Activated CD4-positive, alpha-beta T cell treated with anti-CD3 and anti-CD28 coated beads, Interleukin-2, amount 50 U/mL, for 16 hours (primary cell): ENCODE measurements at regions not wholly inside any gene's neighbourhood (a gene's known extent, or its start where the extent isn't known, plus 50 kb on each side); places are given as distances from the start of the nearest gene placed in this dataset.
A peak's percentile ranks its signal among the peaks of the same experiment; 100 is the strongest.
"Not testable (repeated sequence)": the region's sequence is repeated elsewhere in the genome, so short reads cannot be mapped to it uniquely, and the experiment has no call there.

Experiments used
- DNase-seq: peaks from one replicate; pipeline ENCODE4 v3.0.0-alpha.2; 2020

DNA sequence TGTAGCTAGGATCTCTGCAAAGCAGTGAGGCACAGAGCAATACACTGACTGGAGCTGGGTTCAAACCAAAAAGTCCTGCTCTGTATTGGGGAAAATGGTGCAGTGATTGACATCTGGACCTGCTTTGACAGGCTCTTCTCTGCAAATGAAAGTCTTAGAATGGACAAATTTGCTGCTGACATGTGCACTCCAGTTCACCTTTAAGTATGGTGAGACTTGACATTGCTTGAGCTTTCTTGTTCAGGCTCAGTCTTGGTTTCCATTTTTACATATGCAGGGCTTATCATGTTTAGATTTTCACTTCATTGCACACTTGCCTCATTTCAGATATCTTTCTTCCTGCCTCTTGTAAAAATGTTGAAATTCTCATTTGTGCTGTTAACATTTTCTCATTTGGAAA, 1655.0 kb downstream of the MRPL39 start:
- DNase-seq = no peak

DNA sequence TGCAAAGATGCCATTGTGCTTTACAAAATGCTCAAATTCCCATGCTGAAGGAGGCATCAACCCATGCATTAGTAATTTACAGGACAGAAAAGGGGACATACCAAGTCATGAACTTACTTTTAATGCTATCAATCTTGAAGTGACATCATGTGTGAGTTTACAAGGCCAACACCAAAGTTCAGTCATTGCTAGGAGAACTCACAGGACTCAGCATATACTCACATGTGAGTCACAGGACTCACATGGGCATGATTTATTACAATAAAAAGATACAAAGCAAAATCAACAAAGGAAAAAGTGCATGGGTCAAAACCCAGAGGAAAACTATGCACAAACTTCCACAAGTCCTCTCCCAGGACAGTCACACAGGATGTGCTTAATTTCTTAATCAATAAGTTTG, 1656.0 kb downstream of the MRPL39 start:
- no peak for DNase-seq

DNA sequence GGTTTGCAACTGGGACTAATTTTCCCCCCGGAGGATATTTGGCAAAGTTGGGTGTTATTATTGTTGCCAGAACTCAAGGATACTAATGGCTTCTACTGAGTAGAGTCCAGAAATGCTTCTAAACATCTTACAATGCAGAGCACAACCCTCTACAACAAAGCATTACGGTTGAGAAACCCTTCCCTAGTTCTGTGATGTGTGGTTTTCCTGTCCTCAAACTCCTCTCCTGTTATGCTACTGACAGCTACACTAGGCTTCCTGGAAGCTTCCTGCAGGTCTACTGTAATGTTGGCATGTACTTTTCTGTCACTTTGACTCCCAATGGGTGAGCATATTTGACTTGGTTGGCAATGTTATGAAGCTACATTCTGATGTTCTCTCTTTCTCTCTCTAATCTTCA, 1656.9 kb downstream of the MRPL39 start:
- DNase-seq = no peak

DNA sequence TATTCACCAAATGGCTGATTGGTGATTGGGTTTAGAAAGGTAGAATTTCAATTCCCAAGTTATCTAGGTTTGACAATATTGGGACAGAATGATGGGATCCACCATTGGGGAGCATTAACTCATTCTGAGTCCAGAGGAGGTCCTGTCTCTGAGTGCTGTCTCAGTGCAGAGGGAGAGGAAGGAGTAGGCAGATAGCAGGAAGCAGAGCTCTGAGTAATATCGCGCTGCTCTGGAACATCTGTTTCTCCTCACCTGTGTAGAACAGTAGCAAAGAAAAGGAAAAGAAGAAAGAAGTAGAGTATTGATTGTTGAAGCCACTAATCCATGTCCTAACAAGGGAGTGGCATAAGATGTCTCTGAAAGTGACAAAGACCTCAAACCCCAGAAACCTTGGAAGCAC, 1657.8 kb downstream of the MRPL39 start:
- no peak for DNase-seq

DNA sequence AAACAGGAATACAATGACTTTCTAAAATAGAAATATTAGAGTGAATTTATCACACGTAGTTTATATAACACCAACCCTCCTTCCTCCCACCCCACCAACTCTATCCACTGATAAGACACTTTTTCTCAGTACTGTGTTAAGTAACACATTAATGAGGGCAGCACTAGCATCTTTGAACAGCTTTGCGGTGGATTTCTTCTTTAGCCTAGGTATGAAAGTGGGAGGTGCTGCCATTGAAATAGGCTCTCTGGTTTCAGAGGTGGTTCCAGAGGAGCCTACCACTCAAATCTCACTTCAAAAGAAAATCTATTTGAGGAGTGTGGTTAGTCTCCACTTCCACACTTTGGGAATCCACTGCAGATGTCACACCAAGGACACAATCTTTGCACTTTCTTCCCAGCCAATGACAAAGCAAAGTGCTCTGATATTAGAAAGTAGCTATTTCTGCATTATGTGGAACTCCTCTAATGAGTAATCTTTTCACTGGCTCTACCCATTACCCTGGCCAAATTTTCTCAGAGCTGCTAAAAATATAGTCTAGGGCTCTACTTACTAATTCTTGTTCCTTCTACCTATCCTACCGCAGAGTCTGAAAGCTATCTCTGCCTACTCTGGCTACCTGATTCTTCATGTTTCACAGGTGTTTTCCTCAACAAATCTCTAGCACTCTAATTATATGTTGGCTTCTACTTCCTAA, 1667.8 kb downstream of the MRPL39 start:
- DNase-seq = no peak

DNA sequence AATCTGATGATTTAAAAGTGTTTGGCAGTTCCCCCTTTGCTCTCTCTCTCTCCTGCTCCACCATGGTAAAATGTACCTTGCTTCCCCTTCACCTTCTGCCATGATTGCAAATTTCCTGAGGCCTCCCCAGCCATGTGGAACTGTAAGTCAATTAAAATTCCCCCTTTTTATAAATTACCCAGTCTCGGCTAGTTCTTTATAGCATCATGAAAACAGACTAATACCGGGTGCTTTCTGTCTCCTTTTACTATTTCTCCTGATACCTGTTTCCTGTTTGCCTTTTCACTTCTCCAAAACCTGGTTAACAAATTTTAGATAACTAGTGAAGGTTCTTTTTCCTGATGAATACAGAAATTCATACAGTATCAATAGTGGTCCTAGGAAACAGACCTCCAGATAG, 1670.3 kb downstream of the MRPL39 start:
- no peak for DNase-seq

DNA sequence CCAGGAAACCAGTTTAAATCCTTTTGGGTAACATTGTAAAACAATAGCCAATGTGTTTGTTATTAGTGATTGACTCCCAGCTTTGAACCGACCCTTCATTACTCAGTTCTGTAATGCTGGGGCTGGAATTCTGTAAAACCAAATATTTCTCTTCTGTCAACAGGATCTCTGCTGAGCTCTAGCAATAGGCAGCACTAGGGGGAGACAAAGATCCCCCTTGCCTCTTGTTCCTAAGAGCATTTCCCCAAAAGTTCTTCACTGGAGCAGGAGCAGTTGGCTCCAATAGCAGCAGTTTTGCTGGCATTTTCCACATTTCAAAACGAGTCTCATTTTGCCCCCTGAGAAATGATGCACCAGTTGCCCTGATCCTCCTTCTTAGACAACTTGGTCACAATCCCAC, 1671.1 kb downstream of the MRPL39 start:
- no peak for DNase-seq

DNA sequence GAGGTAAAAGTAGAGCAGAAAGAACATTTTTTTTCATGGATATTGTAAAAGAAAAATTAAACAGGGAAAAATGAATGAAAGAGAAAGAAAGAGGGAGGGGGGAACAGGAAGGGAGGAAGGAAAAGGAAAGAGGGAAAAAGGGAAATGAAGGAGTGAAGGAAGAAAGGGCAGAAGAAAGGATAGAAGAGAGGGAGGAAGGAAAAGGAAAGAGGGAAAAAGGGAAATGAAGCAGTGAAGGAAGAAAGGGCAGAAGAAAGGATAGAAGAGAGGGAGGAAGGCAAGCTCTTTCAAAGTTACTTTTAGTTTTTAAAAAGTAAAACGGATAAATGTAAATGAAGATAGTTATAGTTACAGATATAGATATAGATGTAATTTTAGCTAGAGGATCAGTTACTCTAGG, 1676.7 kb downstream of the MRPL39 start:
- DNase-seq = no peak

DNA sequence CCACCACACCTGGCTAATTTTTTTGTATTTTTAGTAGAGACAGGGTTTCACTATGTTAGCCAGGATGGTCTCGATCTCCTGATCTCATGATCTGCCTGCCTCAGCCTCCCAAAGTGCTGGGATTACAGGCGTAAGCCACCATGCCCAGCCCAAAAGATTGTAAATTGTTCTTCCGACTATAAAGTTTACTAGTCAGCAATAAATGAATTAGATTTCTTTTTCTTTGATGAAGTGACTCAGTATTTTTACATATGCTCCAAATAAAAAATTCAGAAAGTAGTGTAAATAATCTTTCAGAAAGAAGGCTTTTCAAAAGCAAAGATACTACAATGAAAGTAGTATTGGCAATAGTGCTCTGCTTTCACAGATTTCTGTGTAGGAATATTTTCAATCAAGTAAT, 1680.9 kb downstream of the MRPL39 start:
- not testable (repeated sequence) for DNase-seq

DNA sequence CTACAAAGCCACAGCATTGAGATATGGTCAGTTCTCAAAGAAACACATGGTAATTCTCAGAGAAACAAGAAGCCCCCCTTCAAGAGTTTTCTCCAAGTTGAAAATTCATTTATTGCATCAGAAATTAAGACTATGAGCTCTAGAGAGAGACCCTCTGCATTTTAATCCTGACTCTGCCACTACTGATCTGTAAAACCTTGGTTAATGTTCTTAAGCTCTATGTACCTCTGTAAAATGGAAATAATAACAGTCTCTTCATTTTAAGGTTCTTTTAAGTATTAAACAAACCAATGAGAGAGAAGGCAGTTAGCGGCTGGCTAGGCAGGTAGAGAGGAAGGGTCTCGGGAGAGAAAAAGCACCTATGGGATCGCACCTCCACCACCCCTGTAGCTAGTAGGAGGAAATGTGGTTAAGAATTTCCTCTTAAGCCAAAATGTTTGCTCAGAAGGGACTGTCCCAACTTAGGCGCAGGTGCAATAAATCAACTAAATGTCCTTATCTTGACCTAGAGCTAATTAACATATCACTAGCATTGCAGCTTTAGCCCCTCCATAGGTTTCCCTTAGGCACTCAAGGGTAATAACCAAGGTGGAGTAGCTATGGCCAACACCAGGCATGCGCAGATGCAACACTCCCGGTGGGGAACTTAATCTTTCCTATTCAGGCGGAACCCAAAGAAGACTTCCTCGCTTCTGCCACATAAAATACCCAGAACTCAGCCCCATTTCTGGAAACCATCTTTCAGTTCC, 1685.4 kb downstream of the MRPL39 start:
- peak; percentile 1 for DNase-seq

DNA sequence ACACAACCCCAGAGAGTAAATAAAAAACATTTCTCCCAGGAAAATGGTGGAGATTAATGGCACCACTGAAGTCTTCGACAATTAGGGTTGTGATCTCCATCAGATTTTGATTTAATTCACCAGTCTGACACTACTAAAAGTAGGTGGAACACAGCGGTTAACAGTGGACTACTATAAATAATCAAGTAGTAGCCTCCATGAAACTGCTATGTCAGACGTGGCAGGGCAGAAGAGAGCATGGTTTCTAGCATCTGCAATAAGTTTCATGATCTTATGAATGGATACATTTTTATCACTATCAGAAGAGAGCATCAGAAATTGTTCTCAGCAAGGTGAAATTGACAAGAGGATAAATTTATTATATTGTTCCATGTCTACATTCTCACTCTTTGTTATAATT, 1706.6 kb downstream of the MRPL39 start:
- DNase-seq = no peak

DNA sequence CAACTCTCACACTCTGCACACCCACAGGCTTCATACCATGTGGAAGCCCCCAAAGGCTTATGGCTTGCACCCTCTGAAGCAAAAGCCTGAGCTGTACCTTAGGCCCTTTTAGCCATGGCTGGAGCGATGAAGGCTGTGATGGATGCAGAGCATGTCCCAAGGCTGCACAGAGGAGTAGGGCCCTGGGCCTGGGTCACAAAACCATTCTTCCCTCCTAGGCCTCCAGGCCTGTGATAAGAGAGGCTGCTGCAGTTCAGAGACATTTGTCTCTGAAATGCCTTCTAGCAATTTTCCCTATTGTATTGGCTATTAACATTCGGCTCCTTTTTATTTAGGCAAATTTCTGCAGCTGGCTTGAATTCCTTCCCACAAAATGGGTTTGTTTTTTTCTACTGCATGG, 1707.7 kb downstream of the MRPL39 start:
- no peak for DNase-seq

DNA sequence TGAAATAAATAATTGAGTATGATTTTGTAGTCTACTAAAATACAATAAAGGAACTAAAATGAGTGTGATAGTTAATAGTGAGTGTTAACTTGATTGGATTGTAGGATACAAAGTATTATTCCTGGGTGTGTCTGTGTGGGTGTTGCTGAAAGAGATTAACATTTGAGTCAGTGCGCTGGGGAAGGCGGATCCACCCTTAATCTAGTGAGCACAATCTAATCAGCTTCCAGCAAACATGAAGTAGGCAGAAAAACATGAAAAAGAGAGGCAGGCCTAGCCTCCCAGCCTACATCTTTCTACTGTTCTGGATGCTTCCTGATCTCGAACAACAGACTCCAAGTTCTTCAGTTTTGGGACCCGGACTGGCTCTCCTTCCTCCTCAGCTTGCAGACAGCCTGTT, 1716.6 kb downstream of the MRPL39 start:
- DNase-seq = no peak

DNA sequence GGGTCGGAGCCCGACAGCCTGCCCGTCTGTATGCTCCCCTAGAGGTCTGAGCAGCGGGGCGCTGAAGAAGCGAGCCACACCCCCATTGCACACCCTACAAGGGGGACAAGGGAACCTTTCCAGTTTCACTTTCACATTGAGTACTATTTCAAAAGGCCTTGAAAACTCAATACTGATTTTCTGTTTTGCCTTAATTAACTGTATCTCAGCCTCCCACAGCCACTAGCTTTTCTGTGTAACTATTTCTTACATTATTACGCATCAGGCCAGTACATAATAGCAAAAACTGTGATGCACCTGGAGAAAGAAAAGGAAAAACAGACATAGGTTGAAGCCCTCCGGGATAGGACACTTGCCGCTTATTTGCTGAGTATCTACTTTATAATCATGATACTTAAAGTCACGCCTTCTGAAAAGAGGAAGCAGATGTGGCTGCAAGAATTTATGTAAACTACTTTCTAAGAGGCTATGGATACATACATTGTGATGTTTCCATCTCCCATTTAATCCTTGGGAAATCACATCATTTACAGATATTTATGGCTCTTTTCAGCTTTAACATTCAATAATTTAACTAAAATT, 1719.5 kb downstream of the MRPL39 start:
- peak; percentile 24 for DNase-seq

DNA sequence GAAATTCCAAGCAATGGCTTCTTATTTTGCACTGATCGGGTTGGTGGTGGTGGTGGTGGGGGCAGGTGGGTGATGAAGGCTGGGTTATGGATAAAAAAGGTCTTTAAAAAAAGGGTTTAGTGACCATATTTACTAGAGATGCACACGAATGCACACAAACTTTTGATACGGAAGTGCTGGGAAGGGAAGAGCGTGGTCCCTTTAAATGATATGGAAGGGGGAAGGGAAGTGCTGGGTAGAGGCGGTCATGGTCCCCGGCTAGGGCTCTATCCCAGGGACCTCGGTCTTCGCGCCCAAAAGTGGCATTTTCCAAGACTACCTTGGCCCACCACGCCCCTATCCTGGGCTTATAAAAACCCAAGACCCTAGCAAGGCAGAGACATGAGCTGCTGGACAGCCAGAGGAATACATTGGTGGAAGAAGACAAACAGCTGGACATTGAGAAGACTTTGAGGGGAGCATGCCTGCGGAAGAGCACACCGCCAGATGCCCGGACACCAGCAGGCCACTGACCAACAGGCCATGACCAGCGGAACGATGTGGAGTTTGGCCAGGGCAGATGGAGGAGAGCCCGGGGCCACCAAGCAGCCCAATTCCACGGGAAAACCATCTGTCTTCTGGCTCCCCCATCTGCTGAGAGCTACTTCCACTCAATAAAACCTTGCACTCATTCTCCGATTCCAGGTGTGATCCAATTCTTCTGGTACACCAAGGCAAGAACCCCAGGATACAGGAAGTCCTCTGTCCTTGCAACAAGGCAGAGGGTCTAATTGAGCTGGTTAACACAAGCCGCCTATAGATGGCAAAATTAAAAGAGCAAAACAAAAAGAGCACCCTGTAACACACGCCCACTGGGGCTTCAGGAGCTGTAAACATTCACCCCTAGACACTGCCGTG, 1720.2 kb downstream of the MRPL39 start:
- no peak for DNase-seq

DNA sequence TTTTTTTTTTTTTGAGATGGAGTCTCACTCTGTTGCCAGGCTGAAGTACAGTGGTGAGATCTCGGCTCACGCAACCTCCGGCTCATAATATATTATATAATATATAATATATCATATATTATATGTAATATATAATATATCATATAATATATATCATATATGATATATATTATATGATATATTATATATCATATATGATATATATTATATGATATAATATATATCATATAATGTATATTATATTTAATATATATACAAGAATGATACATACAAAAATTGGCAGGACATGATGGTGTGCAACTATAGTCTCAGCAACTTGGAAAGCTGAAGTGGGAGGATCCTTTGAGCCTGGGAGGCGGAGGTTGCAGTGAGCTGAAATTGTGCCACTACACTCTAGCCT, 1725.5 kb downstream of the MRPL39 start:
- DNase-seq = no peak

DNA sequence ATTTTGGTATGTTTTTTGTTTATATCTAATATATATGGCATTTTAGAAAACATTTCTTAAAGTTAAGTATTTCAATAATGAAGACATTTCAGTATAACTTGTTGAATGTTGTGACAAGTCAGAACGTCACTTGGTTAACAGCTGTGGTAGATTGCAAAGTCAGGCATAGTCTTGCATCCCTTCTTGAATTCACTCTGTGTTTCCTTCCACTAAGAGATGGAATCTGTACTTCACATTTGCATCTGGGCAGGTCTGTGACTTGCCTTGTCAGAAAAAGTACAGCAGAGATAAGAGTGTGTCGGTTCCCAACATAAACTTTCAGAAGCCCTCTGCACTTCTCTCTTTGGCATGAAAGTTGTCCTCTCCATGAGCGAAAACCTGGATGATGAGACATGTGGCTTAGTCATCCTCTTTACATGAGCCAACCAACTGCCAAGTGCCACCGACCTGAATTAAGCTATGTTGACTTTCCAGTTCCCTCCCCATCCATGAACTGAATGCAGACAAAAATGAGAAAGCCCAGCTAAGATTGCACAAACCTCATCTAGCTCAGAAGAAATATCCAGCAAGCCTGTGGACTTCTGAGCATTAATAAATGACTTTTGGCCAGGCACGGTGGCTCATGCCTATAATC, 1730.2 kb downstream of the MRPL39 start:
- DNase-seq = no peak

DNA sequence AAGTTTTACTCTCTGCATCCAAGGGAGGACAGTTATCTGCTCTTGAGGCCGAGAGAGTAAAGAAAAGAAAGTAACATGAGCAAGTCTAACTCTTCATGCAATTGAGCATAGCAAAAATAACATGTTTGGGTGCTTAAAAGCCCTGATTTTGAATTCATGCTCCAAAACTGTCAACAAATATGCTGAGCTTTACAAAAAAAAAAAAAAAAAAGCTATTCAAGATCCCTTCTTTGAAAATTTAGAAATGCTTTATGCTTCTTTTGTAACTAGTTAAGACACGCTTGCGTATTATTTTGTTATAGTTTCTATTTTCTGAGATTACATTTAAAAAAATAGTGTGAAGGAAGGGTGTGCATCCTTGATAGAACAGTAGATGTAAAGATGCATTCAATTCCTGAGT, 1733.0 kb downstream of the MRPL39 start:
- no peak for DNase-seq

DNA sequence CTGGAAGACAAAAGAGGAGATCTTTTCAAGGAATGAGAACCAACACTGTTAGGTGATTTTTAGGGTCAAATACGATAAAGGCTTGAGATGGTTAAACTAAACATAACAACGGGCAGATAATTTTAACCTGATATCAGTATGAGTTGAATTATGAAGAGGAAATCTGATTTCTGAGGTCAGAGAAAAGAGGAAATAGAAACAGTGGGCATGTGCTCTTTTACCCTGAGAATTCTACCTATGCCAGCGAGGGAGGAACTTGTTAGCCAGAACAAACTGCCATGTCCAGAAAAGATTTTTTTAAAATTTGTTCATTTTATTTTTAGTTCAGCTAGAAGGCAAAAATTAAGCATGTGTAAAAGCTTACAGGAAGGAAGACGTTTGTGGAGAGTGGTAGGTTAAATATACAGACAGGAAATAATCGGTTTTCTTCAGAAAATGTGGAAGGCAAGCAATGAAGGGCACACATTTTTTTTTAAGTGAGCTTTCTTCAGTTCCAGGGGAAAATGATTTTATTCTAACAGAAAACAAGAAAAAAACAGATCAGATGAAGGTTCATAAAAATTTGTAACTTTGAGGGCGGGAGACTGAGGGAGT, 1745.3 kb downstream of the MRPL39 start:
- DNase-seq = no peak

DNA sequence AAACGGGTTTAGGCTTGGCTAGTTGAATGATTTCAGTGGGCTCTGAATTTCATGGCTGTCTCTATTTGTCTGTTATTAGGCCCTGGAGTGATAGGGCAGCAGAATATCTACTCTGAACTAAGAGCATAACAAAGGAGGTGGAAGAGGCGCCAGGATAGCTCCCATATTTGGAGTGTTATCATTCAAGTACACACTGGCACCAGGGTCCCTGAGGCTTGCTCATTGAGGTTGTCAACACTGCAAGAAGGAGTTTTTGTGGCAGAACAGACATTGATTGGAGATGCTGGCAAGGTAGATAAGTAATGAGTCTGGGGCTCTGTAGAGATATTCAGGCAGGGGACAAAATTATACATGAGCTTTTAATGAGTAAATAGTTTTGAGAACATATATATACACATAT, 1748.4 kb downstream of the MRPL39 start:
- DNase-seq = no peak

DNA sequence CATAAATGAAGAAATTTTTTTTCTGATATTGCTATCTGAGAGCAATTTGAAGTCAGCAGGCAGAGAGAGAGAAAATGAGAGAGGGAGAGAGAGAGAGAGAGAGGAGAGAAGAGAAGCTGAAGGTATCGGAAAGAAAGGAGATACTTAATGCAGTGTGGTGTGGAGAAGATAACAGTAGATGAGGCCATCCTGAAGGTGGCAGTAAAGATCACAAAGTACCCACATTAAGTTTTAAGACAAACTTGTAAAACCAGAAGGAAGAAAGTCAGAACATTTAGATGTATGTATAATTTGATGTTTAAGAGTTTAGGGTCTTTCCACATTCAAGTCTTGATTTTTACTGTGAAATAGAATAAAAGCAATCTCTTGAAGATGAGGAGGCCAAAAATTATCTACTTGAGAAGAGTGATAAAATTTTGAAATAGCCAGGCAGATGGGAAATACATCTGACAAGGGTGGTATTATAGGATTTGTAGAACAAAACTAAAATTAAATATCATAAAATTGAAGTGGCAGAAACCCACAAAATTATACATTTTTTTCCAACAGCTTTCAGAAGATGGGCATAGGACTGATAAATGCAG, 1753.4 kb downstream of the MRPL39 start:
- DNase-seq = peak; percentile 31

DNA sequence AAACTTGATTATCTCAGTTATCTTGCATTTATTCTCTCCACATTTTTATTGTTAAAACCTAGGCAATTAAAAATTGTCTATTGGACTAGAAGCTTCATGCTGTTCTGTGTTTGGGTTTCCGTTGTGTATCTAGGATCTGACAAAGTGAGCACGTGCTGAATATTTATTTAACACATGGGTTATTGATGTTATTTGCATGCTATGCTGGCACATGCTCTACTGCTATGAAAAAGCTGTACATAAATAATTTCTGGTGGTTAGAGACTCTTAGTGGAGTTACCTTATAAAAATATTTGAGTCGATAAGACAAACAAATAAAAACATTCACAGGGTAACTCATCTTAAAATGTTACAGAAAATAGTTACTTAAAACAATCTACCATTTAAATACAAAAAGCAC, 1769.7 kb downstream of the MRPL39 start:
- DNase-seq = no peak
